GM12878 (cell line): ENCODE measurements at regions not wholly inside any gene's neighbourhood (a gene's known extent, or its start where the extent isn't known, plus 50 kb on each side); places are given as distances from the start of the nearest gene placed in this dataset.
A peak's percentile ranks its signal among the peaks of the same experiment; 100 is the strongest.

Experiments used
- ASH2L ChIP-seq: fragments of 300-600, 200-600 bp; sonication (generic); IDR thresholded peaks from 2 replicates; pipeline ENCODE4 v1.6.1; 2017; ENCODE audit warnings: low read depth, mild to moderate bottlenecking, borderline replicate concordance
- BCL3 ChIP-seq: IDR thresholded peaks from 2 replicates; pipeline ENCODE4 v1.6.1; 2011; ENCODE audit warnings: borderline replicate concordance, low read depth, mild to moderate bottlenecking, moderate library complexity, low read length; ENCODE audit not compliant: insufficient read depth, poor library complexity, severe bottlenecking
- BMI1 ChIP-seq: fragments of 450-650 bp; IDR thresholded peaks from 2 replicates; pipeline ENCODE4 v1.6.1; 2016; ENCODE audit warnings: mild to moderate bottlenecking, moderate library complexity, borderline replicate concordance
- CBX3 ChIP-seq: fragments of 200-600 bp; sonication (generic); IDR thresholded peaks from 2 replicates; pipeline ENCODE4 v1.6.1; 2016; ENCODE audit warnings: low read depth, borderline replicate concordance
- DPF2 ChIP-seq: fragments of 450-650 bp; IDR thresholded peaks from 2 replicates; pipeline ENCODE4 v1.6.1; 2017; ENCODE audit warnings: mild to moderate bottlenecking
- E2F8 ChIP-seq: fragments of 450-650 bp; IDR thresholded peaks from 2 replicates; pipeline ENCODE4 v1.6.1; 2018; ENCODE audit warnings: mild to moderate bottlenecking, low read depth, moderate library complexity; ENCODE audit not compliant: partially characterized antibody
- EGR1 ChIP-seq, 2 experiments: IDR thresholded peaks; 1 replicate in 1 of 2; 2 replicates in 1 of 2; pipeline ENCODE4 v1.6.1; 2011 to 2012; ENCODE audit warnings: low read depth in 2 of 2, low read length in 2 of 2, borderline replicate concordance in 1 of 2, mild to moderate bottlenecking in 1 of 2, moderate library complexity in 1 of 2
- ELK1 ChIP-seq: IDR thresholded peaks from 2 replicates; pipeline ENCODE4 v1.6.1; 2012; ENCODE audit warnings: low read depth, low read length, improper control_type of control experiment
- FOXK2 ChIP-seq: fragments of 450-650 bp; IDR thresholded peaks from 2 replicates; pipeline ENCODE4 v1.6.1; 2017; ENCODE audit warnings: mild to moderate bottlenecking, moderate library complexity
- JUNB ChIP-seq: IDR thresholded peaks from 2 replicates; pipeline ENCODE4 v1.6.1; 2016; ENCODE audit warnings: antibody characterized with exemption, mild to moderate bottlenecking
- JUND ChIP-seq: IDR thresholded peaks from 2 replicates; pipeline ENCODE4 v1.6.1; 2012; ENCODE audit warnings: low read depth, mild to moderate bottlenecking, low read length, improper control_type of control experiment, moderate library complexity
- MEF2B ChIP-seq: fragments of 450-650 bp; IDR thresholded peaks from 2 replicates; pipeline ENCODE4 v1.6.1; 2018; ENCODE audit warnings: mild to moderate bottlenecking, moderate library complexity; ENCODE audit not compliant: partially characterized antibody, poor library complexity, severe bottlenecking
- NFYA ChIP-seq: IDR thresholded peaks from 2 replicates; pipeline ENCODE4 v1.6.1; 2011; ENCODE audit warnings: low read depth, mild to moderate bottlenecking, low read length, improper control_type of control experiment, borderline replicate concordance
- NR2F1 ChIP-seq: fragments of 450-650 bp; conservative IDR thresholded peaks from 2 replicates; pipeline ENCODE4 v1.6.1; 2017; ENCODE audit warnings: mild to moderate bottlenecking
- RELB ChIP-seq: fragments of 450-650 bp; IDR thresholded peaks from 2 replicates; pipeline ENCODE4 v1.6.1; 2017; ENCODE audit warnings: low read depth, mild to moderate bottlenecking, moderate library complexity
- SKIL ChIP-seq: fragments of 450-650 bp; IDR thresholded peaks from 2 replicates; pipeline ENCODE4 v1.6.1; 2017; ENCODE audit warnings: mild to moderate bottlenecking, low read depth, inconsistent platforms; ENCODE audit not compliant: poor library complexity, severe bottlenecking
- ZNF217 ChIP-seq: fragments of 450-650 bp; IDR thresholded peaks from 2 replicates; pipeline ENCODE4 v1.6.1; 2017; ENCODE audit warnings: antibody characterized with exemption, mild to moderate bottlenecking

- no peak for TF ChIP-seq E2F8
- no peak for TF ChIP-seq EGR1 (IDR thresholded peaks at IDR 0.05; ENCODE audit: borderline replicate concordance in 1 of 2, low read depth in 2 of 2, low read length in 2 of 2)
- no peak for TF ChIP-seq NFYA
- peak; percentile 25; the same call in 1 of the 2 replicates for TF ChIP-seq RELB
- TF ChIP-seq SKIL, result no peak
- peak; percentile 58 for TF ChIP-seq MEF2B
- TF ChIP-seq JUNB, result peak; percentile 62
- peak; percentile 55; the same call in 1 of the 2 replicates for TF ChIP-seq JUND
- TF ChIP-seq ASH2L, result no peak
- TF ChIP-seq BMI1, result no peak
- peak; percentile 77; the same call in 1 of the 2 replicates for TF ChIP-seq DPF2
- no peak for TF ChIP-seq CBX3
- 0 out of 2 replicates have a peak, but pooled peaks have one; percentile 7 for TF ChIP-seq NR2F1
- no peak for TF ChIP-seq ELK1
- no peak for TF ChIP-seq FOXK2
- no peak for TF ChIP-seq BCL3
- TF ChIP-seq ZNF217, result no peak
Observed at GRCh38 chr1:81600878-81601622, 199.7 kb upstream of the ADGRL2 start (continued).
